HG02884 (cell line): ENCODE measurements at regions not wholly inside any gene's neighbourhood (a gene's known extent, or its start where the extent isn't known, plus 50 kb on each side); places are given as distances from the start of the nearest gene placed in this dataset.

Experiments used
- ATAC-seq: cut with Tn5 transposase; IDR thresholded peaks from one replicate; pipeline ENCODE4 v1.9.1; 2021; ENCODE audit warnings: mild to moderate bottlenecking, moderate library complexity; ENCODE audit not compliant: unreplicated experiment

DNA sequence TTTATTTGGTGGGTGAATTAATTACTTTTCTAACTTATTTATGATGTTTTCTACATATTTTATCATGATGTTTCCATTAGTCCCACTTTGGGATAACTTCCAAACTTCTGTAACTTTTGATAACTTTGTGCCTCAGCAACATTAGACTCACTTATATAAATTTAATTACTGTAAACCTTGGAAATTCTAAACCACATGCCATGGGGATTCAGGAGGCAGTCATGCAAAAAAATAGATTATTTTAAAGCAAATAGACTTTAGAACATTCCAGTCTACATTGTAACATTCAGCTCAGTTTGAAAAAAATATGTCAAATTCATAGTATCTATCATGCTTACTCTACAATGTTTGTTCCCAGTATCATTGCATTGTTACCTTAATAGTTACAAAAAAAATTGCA is 728.5 kb upstream of the NRXN1 start:
- no peak for ATAC-seq

DNA sequence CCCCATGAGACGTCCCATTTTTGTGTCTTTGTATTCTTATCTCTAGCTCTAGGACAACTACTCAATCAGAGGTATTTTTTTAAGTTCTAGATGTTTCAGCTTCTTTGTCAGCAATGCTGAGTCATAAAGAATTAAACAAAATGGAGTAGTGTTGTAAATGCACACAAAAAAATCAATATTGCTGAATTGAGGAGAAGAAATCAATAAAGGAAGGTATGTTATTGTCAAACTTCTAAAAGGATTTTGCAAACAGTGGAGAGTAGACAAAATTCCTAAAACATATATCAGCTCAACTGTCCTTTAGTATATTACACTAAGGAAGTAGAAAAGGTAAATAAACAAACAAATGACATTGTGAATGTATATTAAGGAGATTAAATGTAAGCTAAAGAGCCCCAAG is 726.1 kb upstream of the NRXN1 start:
- no peak for ATAC-seq

DNA sequence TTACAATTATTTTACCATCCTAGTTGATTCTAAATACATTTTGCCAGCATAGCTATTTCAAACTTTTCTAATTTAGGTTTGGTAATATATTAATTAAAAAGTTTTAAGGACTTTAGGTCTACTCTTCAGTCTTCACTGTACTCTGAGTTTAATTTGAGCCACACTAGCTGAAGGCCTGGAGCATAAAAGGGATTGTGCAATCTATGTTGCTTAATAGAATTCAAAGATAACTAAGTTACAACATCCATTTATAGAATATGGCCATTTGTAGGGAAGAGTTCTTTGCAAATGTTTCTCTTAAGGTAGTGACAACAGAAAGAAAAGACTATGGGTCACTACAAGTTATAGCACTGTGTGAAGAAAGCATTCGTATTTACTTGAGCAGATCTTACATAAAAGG is 702.2 kb upstream of the NRXN1 start:
- ATAC-seq, result no peak

DNA sequence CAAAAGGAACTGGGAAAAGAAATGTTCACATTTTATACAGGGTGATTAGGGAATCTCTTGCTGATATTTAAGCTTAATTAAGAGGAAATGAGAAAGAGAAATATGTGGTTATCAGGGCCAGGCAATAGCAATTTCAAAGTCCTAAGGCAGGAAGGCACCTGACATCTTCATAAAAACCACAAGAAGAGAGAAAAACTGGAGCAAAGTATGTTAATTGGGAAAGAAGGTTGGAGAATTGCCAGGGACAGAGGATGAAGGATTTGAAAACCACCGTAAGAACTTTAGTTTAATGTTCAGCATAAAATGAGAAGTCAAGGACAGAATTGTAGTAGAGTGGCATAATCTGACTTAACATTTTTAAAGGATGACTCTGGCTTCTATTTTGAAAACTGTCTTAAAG is 691.8 kb upstream of the NRXN1 start:
- ATAC-seq, result no peak

DNA sequence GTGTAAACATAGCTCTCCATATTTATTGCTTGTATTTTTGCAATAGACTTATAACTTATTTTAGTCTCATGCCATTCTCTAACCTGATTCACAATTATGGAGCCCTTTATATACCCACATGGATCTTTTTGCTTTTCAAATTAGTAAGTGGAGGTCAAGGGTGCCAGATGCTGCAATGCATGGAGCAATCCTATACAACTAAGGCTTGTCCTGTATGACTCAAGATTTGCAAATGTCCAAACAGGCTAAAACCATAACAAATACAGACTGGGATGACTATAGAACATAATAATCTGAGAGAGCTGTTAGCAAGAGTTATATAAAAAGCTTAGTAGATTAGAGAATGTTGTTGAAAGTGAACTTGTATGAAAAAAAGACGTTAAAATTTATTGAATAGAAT is 690.4 kb upstream of the NRXN1 start:
- ATAC-seq, result no peak

DNA sequence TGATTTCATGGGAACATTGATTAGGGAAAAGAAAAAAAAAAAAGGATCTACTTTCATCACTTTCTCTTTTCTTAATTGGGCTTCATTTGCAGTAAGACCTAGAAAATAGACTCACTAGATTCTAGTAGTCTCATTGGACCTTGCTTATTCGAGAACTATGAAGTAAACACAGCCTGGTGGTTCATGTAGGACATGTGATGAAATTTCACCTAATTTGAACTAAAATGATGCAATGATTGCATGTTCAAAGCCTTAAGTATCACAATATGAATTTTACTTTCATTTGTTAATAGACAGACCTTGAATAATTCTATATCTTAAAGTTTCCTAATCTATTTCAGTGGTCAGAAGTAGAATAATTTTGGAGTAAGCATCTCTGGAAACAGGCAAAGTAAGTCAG is 688.9 kb upstream of the NRXN1 start:
- ATAC-seq, result no peak

DNA sequence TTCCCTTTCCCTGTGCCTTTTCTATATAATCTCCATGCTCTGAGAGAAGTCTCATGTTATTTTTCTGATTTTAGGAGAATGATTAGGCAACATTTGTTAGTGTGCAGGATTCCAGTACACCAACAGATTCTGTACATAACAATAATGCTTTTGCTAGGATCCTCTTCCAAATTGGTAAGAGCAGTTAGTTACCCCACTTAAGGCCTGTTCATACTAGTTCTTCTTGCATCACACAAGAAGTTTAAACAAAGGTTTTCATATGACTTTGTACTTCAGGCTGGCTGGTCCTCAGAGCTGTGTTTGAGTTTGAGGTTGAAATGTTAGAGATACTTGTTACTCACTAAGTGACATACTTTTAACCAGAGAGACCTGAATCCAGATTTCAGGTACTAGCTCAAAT is 686.9 kb upstream of the NRXN1 start:
- ATAC-seq, result no peak

DNA sequence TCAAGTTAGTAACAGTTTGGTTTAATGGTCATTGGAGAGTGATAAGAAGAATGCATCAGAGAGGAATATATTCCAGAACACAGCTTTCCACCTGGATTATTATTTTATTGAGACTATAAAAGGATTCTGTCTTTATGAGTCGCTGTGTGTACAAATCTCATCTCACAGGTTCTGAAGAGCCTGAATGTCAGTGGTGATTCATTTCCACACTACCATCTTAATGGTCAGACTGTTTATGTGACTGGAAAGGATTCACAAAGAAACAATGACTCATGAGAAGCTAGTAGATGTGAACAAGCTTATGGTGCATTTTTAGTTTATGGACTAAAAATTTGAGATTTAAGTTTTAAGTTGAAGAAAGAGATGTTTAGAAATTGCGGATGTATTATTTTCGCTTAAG is 685.4 kb upstream of the NRXN1 start:
- ATAC-seq, result no peak

DNA sequence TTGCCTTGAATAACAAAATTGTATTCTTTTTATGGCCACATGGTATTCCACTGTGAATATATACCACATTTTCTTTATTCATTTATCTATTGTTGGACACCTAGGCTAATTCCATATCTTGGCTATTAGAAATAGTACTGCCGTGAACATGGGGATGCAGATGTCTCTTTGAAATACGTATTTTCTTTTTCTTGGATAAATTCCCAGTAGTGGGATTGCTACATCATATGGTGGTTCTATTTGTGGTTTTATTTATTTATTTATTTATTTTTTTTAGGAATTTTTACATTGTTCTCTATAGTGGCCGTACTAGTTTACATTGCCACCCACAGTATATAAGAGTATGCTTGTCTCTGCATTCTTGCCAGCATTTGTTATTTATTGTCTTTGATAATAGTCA is 679.8 kb upstream of the NRXN1 start:
- no peak for ATAC-seq

DNA sequence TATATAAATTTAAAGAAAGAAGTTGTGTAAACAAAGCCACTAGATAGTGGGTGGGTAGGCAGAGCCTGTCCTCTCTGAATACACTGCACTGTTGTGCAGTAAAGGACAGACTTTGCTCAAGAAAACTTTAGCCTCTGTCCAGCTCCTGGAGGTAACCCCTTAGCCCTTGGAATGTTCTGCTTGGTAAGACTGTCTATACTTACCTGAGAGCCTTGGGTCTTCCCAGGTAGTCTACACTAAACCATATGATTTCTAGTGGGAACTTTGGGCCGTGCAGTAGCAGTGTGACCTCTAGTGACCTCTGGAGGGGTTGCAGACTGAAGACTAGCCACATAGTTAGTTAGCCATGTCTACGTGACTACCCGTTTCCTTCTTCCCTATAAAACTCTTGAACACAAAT is 678.3 kb upstream of the NRXN1 start:
- no peak for ATAC-seq

DNA sequence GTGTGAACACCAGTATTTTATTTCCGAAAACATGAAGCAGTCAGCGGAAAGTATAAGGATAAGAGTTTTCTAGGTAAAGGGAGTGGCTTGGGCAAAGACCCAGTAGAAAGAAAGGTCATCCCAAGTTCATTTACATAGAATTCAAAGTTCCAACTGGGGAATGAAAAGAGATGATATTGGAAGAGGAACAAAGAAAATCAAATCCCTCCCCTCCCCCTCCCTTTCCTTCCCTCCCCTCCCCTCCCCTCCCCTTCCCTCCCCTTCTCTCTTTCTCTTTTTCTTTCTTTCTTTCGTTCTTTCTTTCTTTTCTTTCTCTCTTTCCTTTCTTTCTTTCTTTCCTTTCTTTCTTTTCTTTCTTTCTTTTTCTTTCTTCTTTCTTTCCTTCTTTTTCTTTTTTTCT is 675.7 kb upstream of the NRXN1 start:
- no peak for ATAC-seq

DNA sequence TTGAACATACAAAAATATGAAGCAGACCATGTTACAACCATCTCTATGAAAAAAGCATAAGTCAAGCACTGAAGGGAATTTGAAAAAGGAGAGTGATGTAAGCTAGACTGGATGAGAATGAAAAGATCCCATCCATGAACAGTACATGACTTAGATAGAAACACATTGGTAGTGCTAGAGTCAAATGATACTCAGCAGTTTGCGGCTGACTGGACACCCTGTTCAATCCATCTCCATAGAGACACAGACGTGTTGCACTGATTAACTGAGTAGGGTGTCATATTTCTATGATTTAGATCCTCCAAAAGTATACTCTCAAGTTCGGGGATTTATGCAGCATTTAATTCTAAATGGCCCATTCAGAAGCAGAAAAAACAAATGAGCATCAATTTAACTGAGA is 674.3 kb upstream of the NRXN1 start:
- ATAC-seq, result no peak

DNA sequence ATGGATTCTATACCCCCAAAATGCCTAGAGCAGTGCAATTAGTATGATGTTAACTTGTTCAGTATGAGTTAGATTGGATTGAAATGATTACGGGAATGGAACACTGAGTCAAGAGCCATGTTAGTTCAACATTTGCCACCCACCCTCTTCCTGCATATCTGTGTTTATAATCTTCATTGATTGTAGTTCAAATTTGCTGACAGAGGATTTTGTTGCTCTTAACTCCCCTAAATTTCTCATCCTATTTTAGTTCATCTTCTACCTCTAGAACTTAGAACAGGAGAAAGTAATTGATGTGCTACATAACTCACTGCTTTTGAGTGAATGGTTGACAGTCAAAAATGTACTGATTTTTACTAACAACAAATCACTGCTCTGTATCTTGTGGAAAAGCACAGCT is 673.5 kb upstream of the NRXN1 start:
- ATAC-seq, result no peak

DNA sequence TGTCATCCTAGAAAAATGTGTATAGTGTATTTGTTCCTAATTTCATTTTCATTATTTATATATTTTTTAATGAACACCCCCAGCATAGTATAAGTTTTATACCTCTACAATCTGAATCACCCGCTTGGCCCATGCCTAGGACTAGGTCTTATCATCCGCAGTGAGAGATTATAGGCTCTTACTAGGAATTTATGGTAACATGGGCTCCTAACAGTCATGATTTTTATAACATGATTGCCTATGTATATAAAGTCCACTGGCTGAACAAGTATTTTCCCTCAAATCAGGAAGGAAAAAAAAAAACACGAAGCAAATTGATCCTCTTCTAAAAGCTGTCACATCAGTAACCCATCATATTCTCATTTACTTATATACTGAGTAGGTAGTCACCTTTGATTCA is 666.1 kb upstream of the NRXN1 start:
- no peak for ATAC-seq

DNA sequence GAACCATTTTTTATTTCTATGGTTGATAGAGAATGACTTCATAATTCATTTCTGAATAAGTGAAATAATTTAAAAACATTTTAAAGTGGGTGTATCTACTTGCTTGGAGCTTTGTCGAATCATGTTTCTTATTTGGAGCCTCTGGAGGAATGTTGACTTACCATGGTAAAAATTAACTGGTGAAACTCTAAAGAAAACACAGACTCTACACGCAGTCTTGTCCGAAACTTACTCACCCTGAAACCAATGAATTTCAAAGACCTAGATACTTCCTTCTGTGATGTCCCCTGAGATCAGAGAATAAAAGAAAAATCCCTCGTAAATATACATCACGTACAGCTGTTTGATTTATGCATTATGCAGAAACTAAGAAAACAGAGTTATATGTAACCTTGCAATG is 665.2 kb upstream of the NRXN1 start:
- no peak for ATAC-seq

DNA sequence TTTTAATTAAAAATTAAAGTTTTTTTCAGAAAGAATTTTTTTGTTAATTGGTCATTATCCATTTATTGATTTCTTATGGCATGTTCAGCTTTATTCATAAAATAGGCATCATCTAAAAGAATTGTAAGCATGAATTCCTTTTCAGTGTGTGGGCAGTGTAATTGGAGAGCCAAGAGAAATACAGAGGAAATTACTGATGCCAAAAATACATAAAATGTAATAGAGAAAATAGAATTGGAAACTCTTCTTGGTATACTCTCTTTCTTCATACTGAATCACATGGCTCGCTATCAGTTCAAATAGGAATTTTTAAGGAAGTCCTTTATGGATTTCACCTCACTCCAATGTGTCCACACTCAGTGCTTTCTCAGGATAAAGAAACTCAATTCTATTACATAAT is 663.6 kb upstream of the NRXN1 start:
- ATAC-seq, result no peak

DNA sequence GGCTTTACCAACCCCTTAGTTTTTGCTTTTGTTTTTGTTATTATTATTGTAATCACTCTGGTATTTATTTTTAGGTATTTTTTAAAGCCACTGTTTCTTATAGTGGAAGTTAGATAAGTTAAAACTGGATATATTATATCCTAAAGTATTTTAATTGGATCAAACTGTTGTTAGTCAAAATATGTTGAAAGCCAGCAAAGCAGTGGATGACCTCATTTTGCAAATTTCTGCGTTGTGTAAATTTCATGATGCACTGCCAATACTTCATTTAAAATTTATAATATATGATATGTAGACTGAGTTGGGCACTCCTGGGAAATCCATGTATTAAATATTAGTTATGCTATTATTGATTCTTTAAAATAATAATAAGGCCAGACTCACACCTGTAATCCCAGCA is 661.7 kb upstream of the NRXN1 start:
- ATAC-seq, result no peak

DNA sequence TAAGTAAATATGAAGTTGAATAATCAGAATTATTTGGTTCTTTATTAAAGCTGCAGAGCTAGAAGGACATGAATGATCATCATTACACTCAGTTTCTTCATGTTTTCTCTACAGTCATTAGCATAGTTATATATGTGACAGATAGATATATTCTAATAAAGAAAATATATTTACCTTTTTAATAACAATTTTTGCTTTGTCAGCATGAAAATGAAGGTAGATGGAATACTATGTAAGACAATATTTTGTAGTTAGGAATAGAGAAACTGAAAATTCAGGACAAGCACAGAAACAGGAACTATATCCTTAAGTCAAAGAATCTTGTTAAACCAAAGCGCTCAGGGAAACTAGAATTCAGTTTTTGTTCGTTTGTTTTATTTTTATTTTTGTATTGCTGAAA is 649.9 kb upstream of the NRXN1 start:
- no peak for ATAC-seq

DNA sequence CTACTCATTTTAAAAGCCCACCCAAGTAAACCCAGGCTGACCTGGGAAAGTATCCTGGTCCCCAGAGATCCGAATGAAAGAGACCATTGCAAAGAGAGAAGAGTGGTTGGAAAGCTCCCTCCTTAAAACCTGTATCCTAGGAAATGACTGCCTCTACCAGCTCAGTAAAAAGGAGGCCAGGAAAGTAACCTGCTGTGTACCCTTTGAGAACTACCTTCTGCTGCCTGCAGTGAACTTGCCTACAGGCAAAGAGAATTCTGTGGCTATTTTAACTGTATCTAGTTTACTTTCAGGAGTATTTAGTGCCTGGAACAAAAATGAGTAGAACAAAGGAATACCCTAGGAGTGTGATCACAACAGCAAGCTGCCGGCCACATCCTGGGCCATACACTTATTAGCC is 641.7 kb upstream of the NRXN1 start:
- no peak for ATAC-seq

DNA sequence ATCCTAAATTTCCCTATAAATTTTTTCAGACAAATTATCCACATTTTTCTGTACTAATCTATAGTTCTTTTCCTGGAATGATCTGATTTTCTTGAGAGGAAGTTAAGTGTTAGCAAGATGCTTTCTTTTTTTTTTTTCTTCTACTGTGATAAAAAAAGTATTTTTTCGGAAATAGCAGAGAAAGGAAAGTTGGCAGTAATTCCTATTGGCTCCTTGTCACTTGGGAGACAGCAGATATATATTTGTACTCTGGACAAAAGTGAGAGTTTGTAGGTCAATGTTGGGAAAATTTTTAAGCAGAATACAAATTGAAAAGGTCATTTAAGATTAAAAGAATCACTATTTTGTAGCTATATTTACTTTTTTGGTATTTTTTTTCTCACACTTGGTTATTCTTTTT is 635.7 kb upstream of the NRXN1 start:
- no peak for ATAC-seq

DNA sequence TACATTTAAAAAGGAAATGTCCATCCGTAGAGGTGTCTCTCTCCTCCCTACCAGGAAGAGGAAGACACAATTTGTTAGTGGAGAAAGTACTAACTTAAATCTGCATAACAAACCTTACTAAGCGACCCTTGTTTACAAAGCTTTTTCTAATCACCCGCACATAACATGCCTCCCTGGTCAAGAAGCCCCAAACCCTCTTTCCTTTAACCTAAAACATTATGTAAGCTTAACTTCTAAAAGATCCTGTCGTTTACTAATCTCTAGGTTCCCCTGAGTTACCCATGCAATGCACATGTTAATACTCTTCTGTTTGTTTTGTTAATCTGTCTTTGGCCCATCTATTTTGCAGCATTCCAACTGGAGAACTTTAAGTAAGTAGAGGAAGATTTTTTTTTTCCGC is 630.3 kb upstream of the NRXN1 start:
- no peak for ATAC-seq

DNA sequence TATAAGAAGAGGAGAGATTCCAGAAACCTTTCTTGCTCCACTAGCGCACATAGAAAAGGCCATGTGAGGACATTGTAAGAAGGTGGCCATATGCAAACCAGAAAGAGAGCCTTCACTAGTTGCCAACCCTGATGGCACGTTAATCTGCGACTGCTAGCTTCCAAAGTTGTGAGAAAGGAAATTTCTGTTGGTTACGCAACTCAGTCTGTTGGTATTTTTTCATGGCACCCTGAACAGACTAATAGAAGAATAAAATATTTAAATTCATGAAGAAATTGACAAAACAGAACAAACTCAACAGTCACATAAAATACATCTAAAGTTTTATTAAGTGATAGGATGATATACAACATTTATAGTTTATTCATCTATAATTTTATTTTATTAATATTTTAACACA is 625.9 kb upstream of the NRXN1 start:
- no peak for ATAC-seq

DNA sequence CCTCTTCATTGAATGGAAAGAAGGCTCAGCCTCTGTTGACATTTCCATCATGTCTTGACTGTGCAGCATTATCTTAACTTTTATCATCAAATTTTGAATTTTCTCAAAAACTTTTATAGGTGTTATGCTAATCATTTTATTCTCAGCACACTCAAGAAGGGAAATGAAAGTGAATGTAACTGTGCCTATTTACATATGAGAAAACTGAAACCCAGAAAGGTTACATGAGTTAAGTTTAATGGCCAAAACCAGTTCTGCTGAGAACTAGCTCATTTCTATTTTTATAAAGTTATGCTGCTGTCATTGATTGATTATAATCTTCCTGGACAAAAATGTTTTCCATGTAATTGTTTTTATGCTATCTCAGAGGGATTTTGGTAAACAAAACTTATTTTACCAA is 618.8 kb upstream of the NRXN1 start:
- ATAC-seq, result no peak

DNA sequence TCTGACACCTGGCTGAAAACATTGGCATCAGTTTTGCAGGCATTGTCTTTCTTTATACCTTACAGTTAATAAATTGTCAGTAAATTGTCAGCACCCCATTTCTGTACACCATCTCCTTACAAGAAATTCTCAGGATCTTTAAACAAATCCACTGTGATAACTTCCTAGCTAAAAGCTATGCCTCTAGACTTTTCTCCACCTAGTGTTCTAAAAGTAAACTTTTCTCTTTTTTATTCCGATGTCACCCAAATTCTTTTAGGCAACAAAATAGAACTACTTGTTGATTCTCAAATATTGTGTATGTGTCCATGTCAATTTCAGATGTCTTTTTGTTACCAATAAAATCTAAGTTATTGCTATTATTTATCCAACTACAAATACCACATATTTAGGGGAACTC is 617.4 kb upstream of the NRXN1 start:
- no peak for ATAC-seq
